CD4-positive, alpha-beta T cell (primary cell): ENCODE measurements at regions not wholly inside any gene's neighbourhood (a gene's known extent, or its start where the extent isn't known, plus 50 kb on each side); places are given as distances from the start of the nearest gene placed in this dataset.
A peak's percentile ranks its signal among the peaks of the same experiment; 100 is the strongest.

Experiments
- ATAC-seq: fragments of 200-7000 bp; cut with Tn5 transposase; one replicate; pipeline ENCODE4 v1.10.0; 2022; ENCODE audit warnings: mild to moderate bottlenecking; ENCODE audit not compliant: poor library complexity
- CTCF ChIA-PET: fragments of 350-600 bp; sonication (Branson Sonifier 250); formaldehyde crosslinking; loops from one replicate; lab custom pipeline; 2021; ENCODE audit warnings: antibody characterized with exemption, inconsistent platforms; lab: Charles Lee
- POLR2A ChIA-PET: fragments of 350-600 bp; sonication (Branson Sonifier 250); formaldehyde crosslinking; loops from one replicate; lab custom pipeline; 2021; ENCODE audit warnings: antibody characterized with exemption, inconsistent platforms; lab: Charles Lee
- DNase-seq, 14 experiments: peaks; one replicate each; pipeline ENCODE4 v3.0.0-alpha.2; 2013 to 2020; ENCODE audit warnings: mixed read lengths in 2 of 14
- H3K27ac ChIP-seq, 2 donors: one replicate each; pipeline versions ENCODE4 v1.5.1 to v1.7.0; 2013; ENCODE audit warnings: low read length in 2 of 2, low read depth in 1 of 2, mild to moderate bottlenecking in 1 of 2
- H3K27me3 ChIP-seq, 2 experiments: 1 replicate in 1 of 2; 2 replicates in 1 of 2; pipeline versions ENCODE4 v1.6.1 to v1.7.0; 2013; ENCODE audit warnings: low read length in 2 of 2, control low read depth in 1 of 2, mild to moderate bottlenecking in 1 of 2, moderate library complexity in 1 of 2; ENCODE audit not compliant: insufficient read depth in 2 of 2, control insufficient read depth in 1 of 2
- H3K36me3 ChIP-seq: one replicate; pipeline ENCODE4 v1.6.1; 2013; ENCODE audit warnings: low read length, control low read depth; ENCODE audit not compliant: insufficient read depth
- H3K4me1 ChIP-seq: one replicate; pipeline ENCODE4 v1.6.1; 2013; ENCODE audit warnings: low read length, control low read depth; ENCODE audit not compliant: insufficient read depth
- H3K4me3 ChIP-seq: one replicate; pipeline ENCODE4 v1.5.1; 2013; ENCODE audit warnings: mild to moderate bottlenecking, low read length, moderate library complexity
- H3K9me3 ChIP-seq, 2 experiments: 1 replicate in 1 of 2; 2 replicates in 1 of 2; pipeline versions ENCODE4 v1.6.1 to v1.7.0; 2013; ENCODE audit warnings: low read length in 2 of 2, mild to moderate bottlenecking in 2 of 2, control low read depth in 1 of 2, moderate library complexity in 1 of 2; ENCODE audit not compliant: control insufficient read depth in 1 of 2, insufficient read depth in 1 of 2
- H3K27ac Mint-ChIP-seq: one replicate; pipeline ENCODE4 v1.8.0; 2020; ENCODE audit warnings: mixed read lengths
- H3K27me3 Mint-ChIP-seq: one replicate; pipeline ENCODE4 v1.8.0; 2021; ENCODE audit warnings: mixed read lengths
- H3K36me3 Mint-ChIP-seq: one replicate; pipeline ENCODE4 v1.8.0; 2021; ENCODE audit warnings: low read depth, mixed read lengths
- H3K4me1 Mint-ChIP-seq: one replicate; pipeline ENCODE4 v1.8.0; 2021; ENCODE audit warnings: low read depth, mixed read lengths
- H3K4me3 Mint-ChIP-seq: one replicate; pipeline ENCODE4 v1.8.0; 2020; ENCODE audit warnings: mild to moderate bottlenecking, mixed read lengths
- H3K9me3 Mint-ChIP-seq: one replicate; pipeline ENCODE4 v1.8.0; 2020; ENCODE audit warnings: mixed read lengths
- CTCF ChIP-seq: fragments of 200-600 bp; IDR thresholded peaks from one replicate; pipeline ENCODE4 v1.8.0; 2022; ENCODE audit warnings: antibody characterized with exemption, mild to moderate bottlenecking
- intact Hi-C, 2 experiments: fragments of 100-400 bp; cut with DNase I in 1 of 2; cut with micrococcal nuclease in 1 of 2; formaldehyde crosslinking; loops; one replicate each; pipeline versions ENCODE4 v1.15.1 to v1.9.0; 2023 to 2025; cut with DNase I, micrococcal nuclease

- Mint-ChIP-seq H3K27me3 (peaks cover 30% of the 10 kb centered on the region), H3K4me1 (peaks cover 17% of the 10 kb centered on the region), H3K9me3 (no peaks in the 10 kb centered on the region), H3K36me3 (no peaks in the 10 kb centered on the region), H3K27ac (no peak overlapping the region), H3K4me3 (no peak overlapping the region)
- DNase-seq, result no peak
- intact Hi-C loops, result loop anchor here (5.0 to 10.0 kb wide), 5 partner anchors 146 to 941 kb away; no protein-coding TSS in a partner anchor
- CTCF ChIA-PET, result interaction anchor here (0.6 to 2.0 kb wide), 4 partner anchors 8 to 1109 kb away, joined by 3 to 11 read pairs (median 4); no protein-coding TSS in a partner anchor
- no peak for ATAC-seq
- Histone ChIP-seq H3K27ac (no peak overlapping the region), H3K4me1 (peaks cover 16% of the 10 kb centered on the region), H3K9me3 (no peaks in the 10 kb centered on the region), H3K27me3 (peaks cover 0 to 9% of the 10 kb centered on the region in 2 experiments), H3K4me3 (no peak overlapping the region), H3K36me3 (no peaks in the 10 kb centered on the region)
- POLR2A ChIA-PET, result interaction anchor here (1.3 kb wide), 1 partner anchor 28 kb away, joined by 5 read pairs; no protein-coding TSS in a partner anchor
- TF ChIP-seq CTCF, result no peak
These were observed 53.1 kb upstream of the KCNA1 start for GRCh38 chr12:4856596-4856995.

DNA sequence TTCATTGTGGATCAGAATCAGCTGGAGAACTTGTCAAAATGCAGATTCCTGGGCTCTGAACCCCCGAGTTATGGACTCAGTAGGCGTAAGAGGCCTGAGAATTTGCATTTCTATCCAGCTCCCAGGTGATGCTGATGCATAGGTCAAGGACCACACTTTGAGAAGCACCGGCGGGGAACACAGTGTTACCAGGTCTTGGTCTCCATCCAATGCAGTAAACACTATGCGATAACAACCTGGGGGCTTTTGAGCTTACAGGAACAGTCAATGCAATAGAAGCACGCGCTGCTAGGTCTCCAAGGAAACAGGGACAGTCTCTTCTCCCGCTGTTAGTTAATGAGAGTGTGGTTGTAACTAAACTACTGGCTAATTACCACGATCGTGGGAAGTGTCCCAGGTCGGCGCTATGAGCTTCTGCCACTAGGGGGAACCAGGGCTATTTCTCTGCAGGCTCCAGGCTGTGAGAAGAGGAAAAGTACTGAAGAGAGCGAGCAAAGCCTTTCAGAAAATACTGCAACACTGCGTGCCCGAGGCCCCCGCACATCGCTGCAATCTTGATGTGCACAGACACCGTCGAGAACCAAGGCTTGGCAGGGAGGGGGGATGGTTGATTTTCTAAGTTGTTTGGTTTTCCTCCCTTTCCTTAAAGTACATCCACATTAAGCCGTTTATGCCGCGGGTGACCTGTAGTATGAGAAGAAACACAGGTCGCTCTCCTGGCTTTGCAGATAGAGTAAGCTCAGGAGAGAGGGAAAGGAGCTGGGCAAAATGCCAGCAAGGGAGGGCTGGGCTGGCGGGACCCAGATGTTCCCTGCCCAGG, 52.0 kb upstream of the KCNA1 start:
- ChIA-PET CTCF (interaction anchor here (1.0 to 2.0 kb wide), 5 partner anchors 9 to 47 kb away, joined by 3 to 11 read pairs (median 4); no protein-coding TSS in a partner anchor), POLR2A (interaction anchor here (0.5 to 1.3 kb wide), 5 partner anchors 10 to 208 kb away, joined by 3 to 5 read pairs (median 3); partner anchors contain the start of genes AKAP3 and NDUFA9)
- no peak overlapping the region for H3K27ac Mint-ChIP-seq
- Histone ChIP-seq H3K4me3 (peak overlapping the region; percentile 28), H3K27ac (no peak overlapping the region), H3K9me3 (no peaks in the 10 kb centered on the region), H3K36me3 (no peaks in the 10 kb centered on the region), H3K27me3 (peaks cover 0 to 9% of the 10 kb centered on the region in 2 experiments), H3K4me1 (peaks cover 16% of the 10 kb centered on the region)
- intact Hi-C loops, result loop anchor here (5.0 to 10.0 kb wide), 5 partner anchors 145 to 940 kb away; no protein-coding TSS in a partner anchor
- peak; percentile 92 for ATAC-seq
- no peaks in the 10 kb centered on the region for H3K36me3 Mint-ChIP-seq
- peaks cover 32% of the 10 kb centered on the region for H3K27me3 Mint-ChIP-seq
- H3K4me3 Mint-ChIP-seq, result peak overlapping the region; percentile 68
- peaks cover 17% of the 10 kb centered on the region for H3K4me1 Mint-ChIP-seq
- no peaks in the 10 kb centered on the region for H3K9me3 Mint-ChIP-seq
- peak; percentile 47 to 78 (median 61) for DNase-seq
- TF ChIP-seq CTCF, result peak; percentile 91

DNA sequence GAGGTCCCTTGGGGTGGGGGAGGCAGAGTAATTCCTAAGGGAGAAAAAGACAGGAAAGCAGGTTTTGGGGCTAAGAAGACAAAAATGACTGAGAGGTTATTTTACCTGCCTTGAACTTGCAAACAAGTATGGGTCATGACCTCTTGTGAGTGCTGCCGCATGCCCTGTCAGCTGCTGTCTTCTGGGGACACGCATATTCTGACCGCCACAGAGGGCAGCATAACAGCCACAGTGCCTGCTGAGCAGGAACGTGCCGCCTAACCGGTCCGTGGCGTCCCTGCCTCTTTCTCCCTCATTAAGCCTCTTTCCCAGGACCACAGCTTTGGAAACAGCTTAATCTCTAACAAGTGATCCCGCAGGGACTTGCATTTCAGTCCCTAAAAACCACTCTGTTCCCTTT, 51.3 kb upstream of the KCNA1 start:
- peaks cover 16% of the 10 kb centered on the region for H3K4me1 ChIP-seq
- Mint-ChIP-seq H3K4me3 (peak overlapping the region; percentile 68), H3K36me3 (no peaks in the 10 kb centered on the region), H3K27ac (no peak overlapping the region), H3K4me1 (peaks cover 17% of the 10 kb centered on the region), H3K27me3 (peaks cover 38% of the 10 kb centered on the region), H3K9me3 (no peaks in the 10 kb centered on the region)
- H3K27ac ChIP-seq, result no peak overlapping the region
- no peaks in the 10 kb centered on the region for H3K36me3 ChIP-seq
- CTCF ChIA-PET, result interaction anchor here (1.3 to 2.0 kb wide), 2 partner anchors 10 to 27 kb away, joined by 4 to 11 read pairs; no protein-coding TSS in a partner anchor
- H3K9me3 ChIP-seq, result no peaks in the 10 kb centered on the region
- peaks cover 0 to 9% of the 10 kb centered on the region in 2 experiments for H3K27me3 ChIP-seq
- POLR2A ChIA-PET, result no interaction called here
- ATAC-seq (no peak), DNase-seq (no peak)
- TF ChIP-seq CTCF, result no peak
- intact Hi-C loops, result loop anchor here (5.0 to 10.0 kb wide), 5 partner anchors 144 to 939 kb away; no protein-coding TSS in a partner anchor
- H3K4me3 ChIP-seq, result no peak overlapping the region
